HCT116 (cell line): ENCODE measurements at regions not wholly inside any gene's neighbourhood (a gene's known extent, or its start where the extent isn't known, plus 50 kb on each side); places are given as distances from the start of the nearest gene placed in this dataset.

Experiments
- CEBPB ChIP-seq: IDR thresholded peaks from 2 replicates; pipeline ENCODE4 v1.6.1; 2012; ENCODE audit warnings: low read depth
- CTCF ChIP-seq, 3 experiments: fragments of 200-600 bp in 1 of 3; sonication (generic) in 1 of 3; IDR thresholded peaks in 2 of 3; conservative IDR thresholded peaks in 1 of 3; 2 replicates each; pipeline ENCODE4 v1.5.1; 2012 to 2017; ENCODE audit warnings: low read depth in 2 of 3, low read length in 2 of 3, antibody characterized with exemption in 1 of 3, borderline replicate concordance in 1 of 3, control low read depth in 1 of 3, mild to moderate bottlenecking in 1 of 3, mixed read lengths in 1 of 3, mixed run types in 1 of 3, moderate library complexity in 1 of 3; ENCODE audit not compliant: insufficient read depth in 1 of 3
- POLR2AphosphoS5 ChIP-seq: IDR thresholded peaks from 2 replicates; pipeline ENCODE4 v1.6.1; 2011; ENCODE audit warnings: mild to moderate bottlenecking, low read depth, low read length, moderate library complexity

- TF ChIP-seq CEBPB (no peak), POLR2AphosphoS5 (no peak), CTCF (IDR thresholded peaks at IDR 0.05 in 2 of 3, conservative IDR thresholded peaks at IDR 0.05 in 1 of 3; ENCODE audit: borderline replicate concordance in 1 of 3, insufficient read depth in 1 of 3, low read depth in 2 of 3, low read length in 2 of 3) (no peak)
Observed at GRCh38 chr7:136062625-136063325, 85.6 kb upstream of the MTPN start.
